ENCODE measurements at regions not wholly inside any gene's neighbourhood (a gene's known extent, or its start where the extent isn't known, plus 50 kb on each side); places are given as distances from the start of the nearest gene placed in this dataset.

DNA sequence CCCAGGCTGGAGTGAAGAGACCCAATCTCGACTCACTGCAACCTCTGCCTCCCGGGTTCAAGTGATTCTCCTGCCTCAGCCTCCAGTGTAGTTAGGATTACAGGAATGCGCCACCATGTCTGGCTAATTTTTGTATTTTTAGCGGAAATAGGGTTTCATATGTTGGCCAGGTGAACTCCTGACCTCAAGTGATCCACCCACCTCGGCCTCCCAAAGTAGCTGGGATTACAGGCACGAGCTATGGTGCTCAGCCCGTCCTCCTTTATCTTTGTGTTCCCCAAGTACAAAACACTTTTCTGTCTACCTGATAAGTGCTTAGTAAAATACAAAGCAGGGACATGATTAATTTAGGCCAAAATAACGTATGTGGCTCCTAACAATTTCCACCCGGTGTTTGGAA is 91.2 kb upstream of the STK17B start:
- POLR2A ChIA-PET = no interaction called here
- no peak for ATAC-seq
- Histone ChIP-seq H3K36me3 (ENCODE audit: control insufficient read depth in 1 of 2, insufficient read depth in 2 of 2, low read length in 2 of 2) (no peaks in the 10 kb centered on the region), H4K20me1 (ENCODE audit: insufficient read depth) (no peaks in the 10 kb centered on the region), H3K4me3 (replicated peaks in 1 of 2; ENCODE audit: low read depth in 1 of 2, low read length in 2 of 2) (no peak overlapping the region), H3K9ac (ENCODE audit: low read length) (no peak overlapping the region), H3K9me2 (ENCODE audit: insufficient read depth) (no peaks in the 10 kb centered on the region), H3K27ac (ENCODE audit: low read depth, low read length) (no peak overlapping the region), H3K4me2 (ENCODE audit: low read length) (no peak overlapping the region), H3K27me3 (ENCODE audit: insufficient read depth, low read length) (no peaks in the 10 kb centered on the region), H3K4me1 (ENCODE audit: control insufficient read depth in 1 of 2, insufficient read depth in 2 of 2, low read length in 2 of 2) (no peaks in the 10 kb centered on the region), H3K9me3 (ENCODE audit: control insufficient read depth in 1 of 2, insufficient read depth in 1 of 2, low read depth in 1 of 2, low read length in 2 of 2) (no peaks in the 10 kb centered on the region), H2AFZ (ENCODE audit: low read depth, low read length, poor library complexity, severe bottlenecking) (no peak overlapping the region), H3K79me2 (ENCODE audit: insufficient read depth, low read length) (no peaks in the 10 kb centered on the region)
- intact Hi-C loops (cut with micrococcal nuclease) = no loop called here
- DNase-seq (ENCODE audit: low read depth, low spot score) = no peak
- CTCF ChIA-PET = no interaction called here
- RAD21 ChIA-PET (ENCODE audit: low non-redundant PET in 1 of 2, low total read pairs in 2 of 2, uncharacterized antibody in 2 of 2, unreplicated experiment in 2 of 2) = no interaction called here
- BruUV-seq (replicated peaks) = no TSS peak
- TF ChIP-seq SP1 (IDR thresholded peaks at IDR 0.05; ENCODE audit: low read depth) (no peak), EZH2phosphoT487 (IDR thresholded peaks at IDR 0.05; ENCODE audit: borderline replicate concordance) (no peak), POLR2A (IDR thresholded peaks at IDR 0.05; ENCODE audit: borderline replicate concordance, extremely low read depth, insufficient read depth, insufficient read length) (no peak), JUND (IDR thresholded peaks at IDR 0.05) (no peak), EZH2 (IDR thresholded peaks at IDR 0.05) (no peak), ZNF274 (IDR thresholded peaks at IDR 0.05; ENCODE audit: low read depth, low read length) (no peak), FOSL1 (IDR thresholded peaks at IDR 0.05; ENCODE audit: low read depth) (no peak), CTCF (IDR thresholded peaks at IDR 0.05 in 2 of 3, conservative IDR thresholded peaks at IDR 0.05 in 1 of 3; ENCODE audit: borderline replicate concordance in 1 of 3, insufficient read depth in 1 of 3, low read depth in 2 of 3, low read length in 2 of 3) (no peak), CBX3 (IDR thresholded peaks at IDR 0.05; ENCODE audit: low read depth) (no peak), CEBPB (IDR thresholded peaks at IDR 0.05; ENCODE audit: low read depth) (no peak), ELF1 (IDR thresholded peaks at IDR 0.05; ENCODE audit: borderline replicate concordance, low read depth) (no peak), SRF (IDR thresholded peaks at IDR 0.05; ENCODE audit: low read depth) (no peak), EGR1 (IDR thresholded peaks at IDR 0.05; ENCODE audit: low read depth) (no peak), POLR2AphosphoS5 (IDR thresholded peaks at IDR 0.05; ENCODE audit: low read depth, low read length) (no peak), ZFX (IDR thresholded peaks at IDR 0.05) (no peak)
- TF ChIP-seq, protein P1, sequence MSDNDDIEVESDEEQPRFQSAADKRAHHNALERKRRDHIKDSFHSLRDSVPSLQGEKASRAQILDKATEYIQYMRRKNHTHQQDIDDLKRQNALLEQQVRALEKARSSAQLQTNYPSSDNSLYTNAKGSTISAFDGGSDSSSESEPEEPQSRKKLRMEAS (IDR thresholded peaks at IDR 0.05) = no peak
- TF ChIP-seq, protein P2, sequence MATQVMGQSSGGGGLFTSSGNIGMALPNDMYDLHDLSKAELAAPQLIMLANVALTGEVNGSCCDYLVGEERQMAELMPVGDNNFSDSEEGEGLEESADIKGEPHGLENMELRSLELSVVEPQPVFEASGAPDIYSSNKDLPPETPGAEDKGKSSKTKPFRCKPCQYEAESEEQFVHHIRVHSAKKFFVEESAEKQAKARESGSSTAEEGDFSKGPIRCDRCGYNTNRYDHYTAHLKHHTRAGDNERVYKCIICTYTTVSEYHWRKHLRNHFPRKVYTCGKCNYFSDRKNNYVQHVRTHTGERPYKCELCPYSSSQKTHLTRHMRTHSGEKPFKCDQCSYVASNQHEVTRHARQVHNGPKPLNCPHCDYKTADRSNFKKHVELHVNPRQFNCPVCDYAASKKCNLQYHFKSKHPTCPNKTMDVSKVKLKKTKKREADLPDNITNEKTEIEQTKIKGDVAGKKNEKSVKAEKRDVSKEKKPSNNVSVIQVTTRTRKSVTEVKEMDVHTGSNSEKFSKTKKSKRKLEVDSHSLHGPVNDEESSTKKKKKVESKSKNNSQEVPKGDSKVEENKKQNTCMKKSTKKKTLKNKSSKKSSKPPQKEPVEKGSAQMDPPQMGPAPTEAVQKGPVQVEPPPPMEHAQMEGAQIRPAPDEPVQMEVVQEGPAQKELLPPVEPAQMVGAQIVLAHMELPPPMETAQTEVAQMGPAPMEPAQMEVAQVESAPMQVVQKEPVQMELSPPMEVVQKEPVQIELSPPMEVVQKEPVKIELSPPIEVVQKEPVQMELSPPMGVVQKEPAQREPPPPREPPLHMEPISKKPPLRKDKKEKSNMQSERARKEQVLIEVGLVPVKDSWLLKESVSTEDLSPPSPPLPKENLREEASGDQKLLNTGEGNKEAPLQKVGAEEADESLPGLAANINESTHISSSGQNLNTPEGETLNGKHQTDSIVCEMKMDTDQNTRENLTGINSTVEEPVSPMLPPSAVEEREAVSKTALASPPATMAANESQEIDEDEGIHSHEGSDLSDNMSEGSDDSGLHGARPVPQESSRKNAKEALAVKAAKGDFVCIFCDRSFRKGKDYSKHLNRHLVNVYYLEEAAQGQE (IDR thresholded peaks at IDR 0.05; ENCODE audit: low read depth) = no peak
- TF ChIP-seq, protein P3, sequence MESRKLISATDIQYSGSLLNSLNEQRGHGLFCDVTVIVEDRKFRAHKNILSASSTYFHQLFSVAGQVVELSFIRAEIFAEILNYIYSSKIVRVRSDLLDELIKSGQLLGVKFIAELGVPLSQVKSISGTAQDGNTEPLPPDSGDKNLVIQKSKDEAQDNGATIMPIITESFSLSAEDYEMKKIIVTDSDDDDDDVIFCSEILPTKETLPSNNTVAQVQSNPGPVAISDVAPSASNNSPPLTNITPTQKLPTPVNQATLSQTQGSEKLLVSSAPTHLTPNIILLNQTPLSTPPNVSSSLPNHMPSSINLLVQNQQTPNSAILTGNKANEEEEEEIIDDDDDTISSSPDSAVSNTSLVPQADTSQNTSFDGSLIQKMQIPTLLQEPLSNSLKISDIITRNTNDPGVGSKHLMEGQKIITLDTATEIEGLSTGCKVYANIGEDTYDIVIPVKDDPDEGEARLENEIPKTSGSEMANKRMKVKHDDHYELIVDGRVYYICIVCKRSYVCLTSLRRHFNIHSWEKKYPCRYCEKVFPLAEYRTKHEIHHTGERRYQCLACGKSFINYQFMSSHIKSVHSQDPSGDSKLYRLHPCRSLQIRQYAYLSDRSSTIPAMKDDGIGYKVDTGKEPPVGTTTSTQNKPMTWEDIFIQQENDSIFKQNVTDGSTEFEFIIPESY (IDR thresholded peaks at IDR 0.05; ENCODE audit: extremely low read depth, insufficient replicate concordance, low read length) = no peak
- TF ChIP-seq, protein P4, sequence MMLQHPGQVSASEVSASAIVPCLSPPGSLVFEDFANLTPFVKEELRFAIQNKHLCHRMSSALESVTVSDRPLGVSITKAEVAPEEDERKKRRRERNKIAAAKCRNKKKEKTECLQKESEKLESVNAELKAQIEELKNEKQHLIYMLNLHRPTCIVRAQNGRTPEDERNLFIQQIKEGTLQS (IDR thresholded peaks at IDR 0.05) = no peak

Measured in HCT116 (cell line).